H1 (cell line): ENCODE measurements at regions not wholly inside any gene's neighbourhood (a gene's known extent, or its start where the extent isn't known, plus 50 kb on each side); places are given as distances from the start of the nearest gene placed in this dataset.

ENCODE experiments used
- CTCF ChIA-PET: fragments of 300-600 bp; sonication (Branson Sonifier 250); formaldehyde crosslinking; loops from one replicate; lab custom pipeline; 2021; ENCODE audit not compliant: partially characterized antibody; lab: Charles Lee
- POLR2A ChIA-PET: fragments of 300-600 bp; sonication (Branson Sonifier 250); formaldehyde crosslinking; loops from one replicate; lab custom pipeline; 2021; ENCODE audit warnings: inconsistent platforms; ENCODE audit not compliant: partially characterized antibody; lab: Charles Lee
- DNase-seq, 2 experiments: peaks; one replicate each; pipeline versions ENCODE4 v3.0.0 to v3.0.0-alpha.2; 2010 to 2022; ENCODE audit warnings: low spot score in 2 of 2, low read depth in 1 of 2, mixed read lengths in 1 of 2
- FAIRE-seq: peaks from 2 replicates; lab custom pipeline; 2011; peaks lifted over from hg19 to GRCh38; lab: Jason Lieb, UNC
- H2AFZ ChIP-seq: 2 replicates; pipeline ENCODE4 v1.8.1; 2012; ENCODE audit warnings: low read length, inconsistent platforms
- H2AK5ac ChIP-seq: 2 replicates; pipeline ENCODE4 v1.6.1; 2013; ENCODE audit warnings: low read depth, low read length
- H2BK120ac ChIP-seq: replicated peaks from 2 replicates; pipeline ENCODE3; 2013; ENCODE audit warnings: low read depth, low read length, inconsistent platforms
- H2BK12ac ChIP-seq: 2 replicates; pipeline ENCODE4 v1.6.1; 2013; ENCODE audit warnings: low read depth, low read length
- H2BK15ac ChIP-seq: 2 replicates; pipeline ENCODE4 v1.6.1; 2013; ENCODE audit warnings: low read length
- H2BK20ac ChIP-seq: 2 replicates; pipeline ENCODE4 v1.6.1; 2013; ENCODE audit warnings: low read length
- H2BK5ac ChIP-seq: 2 replicates; pipeline ENCODE4 v1.6.1; 2013; ENCODE audit warnings: low read depth, low read length
- H3K14ac ChIP-seq: 2 replicates; pipeline ENCODE4 v1.6.1; 2013; ENCODE audit warnings: inconsistent platforms; ENCODE audit not compliant: insufficient read length
- H3K18ac ChIP-seq: 2 replicates; pipeline ENCODE4 v1.6.1; 2013; ENCODE audit warnings: low read length; ENCODE audit errors: extremely low read depth
- H3K23ac ChIP-seq: 2 replicates; pipeline ENCODE4 v1.6.1; 2013; ENCODE audit warnings: inconsistent platforms; ENCODE audit not compliant: insufficient read length
- H3K23me2 ChIP-seq: 2 replicates; pipeline ENCODE4 v1.6.1; 2013; ENCODE audit warnings: low read depth, low read length
- H3K27ac ChIP-seq: 2 replicates; pipeline ENCODE4 v1.6.1; 2011; ENCODE audit warnings: low read depth, low read length, inconsistent platforms
- H3K27me3 ChIP-seq, 4 experiments: replicated peaks in 1 of 4; 1 replicate in 1 of 4; 2 replicates in 3 of 4; pipeline versions ENCODE4 v1.6.1 to v1.8.1; 2011 to 2013; ENCODE audit warnings: low read length in 3 of 4, mild to moderate bottlenecking in 3 of 4, inconsistent platforms in 2 of 4, mixed read lengths in 2 of 4, moderate library complexity in 1 of 4; ENCODE audit not compliant: control insufficient read depth in 3 of 4, insufficient read depth in 3 of 4; ENCODE audit errors: extremely low read depth in 1 of 4
- H3K36me3 ChIP-seq, 4 experiments: 2 replicates each; pipeline versions ENCODE4 v1.6.1 to v1.8.1; 2011 to 2013; ENCODE audit warnings: mild to moderate bottlenecking in 4 of 4, low read length in 3 of 4, moderate library complexity in 2 of 4, control low read depth in 1 of 4, inconsistent platforms in 1 of 4; ENCODE audit not compliant: insufficient read depth in 4 of 4, control insufficient read depth in 2 of 4
- H3K4ac ChIP-seq: replicated peaks from 2 replicates; pipeline ENCODE3; 2013; ENCODE audit warnings: low read length, low read depth, mixed read lengths, inconsistent platforms; ENCODE audit not compliant: insufficient read length
- H3K4me1 ChIP-seq, 4 experiments: replicated peaks in 1 of 4; 1 replicate in 1 of 4; 2 replicates in 3 of 4; pipeline versions ENCODE4 v1.6.1 to v1.8.1; 2011 to 2013; ENCODE audit warnings: low read length in 3 of 4, inconsistent platforms in 2 of 4, mixed read lengths in 1 of 4; ENCODE audit not compliant: insufficient read depth in 4 of 4, control insufficient read depth in 3 of 4
- H3K4me2 ChIP-seq, 2 experiments: 2 replicates each; pipeline versions ENCODE4 v1.6.1 to v1.8.1; 2011 to 2013; ENCODE audit warnings: low read depth in 2 of 2, low read length in 2 of 2, control low read depth in 1 of 2, inconsistent platforms in 1 of 2, mild to moderate bottlenecking in 1 of 2; ENCODE audit not compliant: insufficient read depth in 1 of 2
- H3K4me3 ChIP-seq, 4 experiments: fragments of 200-600, 300-600 bp in 1 of 4; sonication (generic), shearing (Covaris generic), sonication (Bioruptor Twin) in 1 of 4; 2 replicates each; pipeline versions ENCODE4 v1.5.1 to v1.8.1; 2011 to 2016; ENCODE audit warnings: low read length in 4 of 4, low read depth in 3 of 4, control low read depth in 2 of 4, inconsistent platforms in 2 of 4, mild to moderate bottlenecking in 2 of 4, mixed read lengths in 1 of 4, moderate library complexity in 1 of 4; ENCODE audit not compliant: insufficient read depth in 2 of 4; ENCODE audit errors: extremely low read depth in 1 of 4
- H3K56ac ChIP-seq: replicated peaks from 2 replicates; pipeline ENCODE3; 2013; ENCODE audit warnings: low read depth, mild to moderate bottlenecking, mixed read lengths, low read length, inconsistent platforms; ENCODE audit not compliant: insufficient read length
- H3K79me1 ChIP-seq: 2 replicates; pipeline ENCODE4 v1.6.1; 2013; ENCODE audit warnings: low read depth, low read length, control low read depth
- H3K79me2 ChIP-seq, 2 experiments: 2 replicates each; pipeline versions ENCODE4 v1.6.1 to v1.8.1; 2012 to 2013; ENCODE audit warnings: low read length in 2 of 2, mild to moderate bottlenecking in 2 of 2, inconsistent platforms in 1 of 2; ENCODE audit not compliant: insufficient read depth in 2 of 2, control insufficient read depth in 1 of 2
- H3K9ac ChIP-seq, 4 experiments: replicated peaks in 1 of 4; 1 replicate in 1 of 4; 2 replicates in 3 of 4; pipeline versions ENCODE4 v1.6.1 to v1.8.1; 2011 to 2013; ENCODE audit warnings: low read depth in 3 of 4, low read length in 3 of 4, control low read depth in 2 of 4, mild to moderate bottlenecking in 2 of 4, moderate library complexity in 2 of 4, inconsistent platforms in 1 of 4; ENCODE audit errors: extremely low read depth in 1 of 4
- H3K9me3 ChIP-seq, 2 experiments: 2 replicates each; pipeline versions ENCODE4 v1.6.1 to v1.8.1; 2012 to 2013; ENCODE audit warnings: mild to moderate bottlenecking in 2 of 2, moderate library complexity in 2 of 2, control low read depth in 1 of 2, inconsistent platforms in 1 of 2, low read depth in 1 of 2, low read length in 1 of 2, mixed read lengths in 1 of 2; ENCODE audit not compliant: insufficient read depth in 2 of 2
- H4K20me1 ChIP-seq, 2 experiments: replicated peaks in 1 of 2; 2 replicates each; pipeline versions ENCODE3 to v1.8.1; 2011 to 2013; ENCODE audit warnings: inconsistent platforms in 2 of 2, low read length in 2 of 2, mild to moderate bottlenecking in 1 of 2; ENCODE audit not compliant: insufficient read depth in 2 of 2, control insufficient read depth in 1 of 2
- H4K5ac ChIP-seq: 2 replicates; pipeline ENCODE4 v1.6.1; 2013; ENCODE audit warnings: low read length, low read depth, mixed read lengths, inconsistent platforms; ENCODE audit not compliant: insufficient read length
- H4K8ac ChIP-seq: 2 replicates; pipeline ENCODE4 v1.8.0; 2013; ENCODE audit warnings: mild to moderate bottlenecking, moderate library complexity, low read length, inconsistent platforms; ENCODE audit not compliant: insufficient read depth; ENCODE audit errors: extremely low read depth
- H4K91ac ChIP-seq: replicated peaks from 2 replicates; pipeline ENCODE3; 2013; ENCODE audit warnings: low read length, mixed read lengths, inconsistent platforms; ENCODE audit not compliant: insufficient read length
- ASH2L ChIP-seq: fragments of 200-600, 300-600 bp; sonication (generic); IDR thresholded peaks from one replicate; pipeline ENCODE4 v1.7.1; 2017; ENCODE audit warnings: low read length
- BACH1 ChIP-seq: IDR thresholded peaks from 2 replicates; pipeline ENCODE4 v1.6.1; 2012; ENCODE audit warnings: low read length, improper control_type of control experiment
- BCL11A ChIP-seq, 2 experiments: IDR thresholded peaks; one replicate each; pipeline ENCODE4 v1.6.1; 2011; ENCODE audit warnings: low read depth in 2 of 2, low read length in 2 of 2, mild to moderate bottlenecking in 2 of 2
- BRCA1 ChIP-seq: IDR thresholded peaks from 2 replicates; pipeline ENCODE4 v1.6.1; 2012; ENCODE audit warnings: low read depth, low read length, improper control_type of control experiment
- GABPA ChIP-seq: IDR thresholded peaks from 2 replicates; pipeline ENCODE4 v1.6.1; 2011; ENCODE audit warnings: mild to moderate bottlenecking, low read length, moderate library complexity, borderline replicate concordance; ENCODE audit not compliant: insufficient read depth
- KDM5A ChIP-seq: fragments of 200-600 bp; IDR thresholded peaks from 2 replicates; pipeline ENCODE4 v1.7.1; 2012; ENCODE audit warnings: mild to moderate bottlenecking, low read length, inconsistent platforms, mixed read lengths
- RFX5 ChIP-seq: IDR thresholded peaks from 2 replicates; pipeline ENCODE4 v1.6.1; 2011; ENCODE audit warnings: low read depth, low read length, improper control_type of control experiment, borderline replicate concordance
- SP1 ChIP-seq: IDR thresholded peaks from 2 replicates; pipeline ENCODE4 v1.6.1; 2011; ENCODE audit warnings: low read depth, low read length
- ZNF274 ChIP-seq: IDR thresholded peaks from 2 replicates; pipeline ENCODE4 v1.7.0; 2012; ENCODE audit warnings: low read length, borderline replicate concordance; ENCODE audit errors: extremely low read depth
- WGBS, 2 experiments: shearing (Covaris generic) in 1 of 2; methylation state at CpG; one replicate each; pipeline versions ENCODE4 v1.1.6 to v1.1.7; 2013 to 2015; ENCODE audit warnings: low lambda C conversion rate in 2 of 2, mixed read lengths in 2 of 2, inconsistent platforms in 1 of 2, low coverage in 1 of 2, missing lambda C conversion rate in 1 of 2; ENCODE audit not compliant: insufficient replicate concordance in 2 of 2, insufficient coverage in 1 of 2, insufficient read length in 1 of 2; ENCODE audit errors: extremely low coverage in 1 of 2, missing lambda C conversion rate in 1 of 2; 5-methylcytosine and 5-hydroxymethylcytosine counted together
- TF ChIP-seq, protein P1 (sequence below): IDR thresholded peaks from 2 replicates; pipeline ENCODE4 v1.6.1; 2012; ENCODE audit warnings: inconsistent platforms

DNA sequence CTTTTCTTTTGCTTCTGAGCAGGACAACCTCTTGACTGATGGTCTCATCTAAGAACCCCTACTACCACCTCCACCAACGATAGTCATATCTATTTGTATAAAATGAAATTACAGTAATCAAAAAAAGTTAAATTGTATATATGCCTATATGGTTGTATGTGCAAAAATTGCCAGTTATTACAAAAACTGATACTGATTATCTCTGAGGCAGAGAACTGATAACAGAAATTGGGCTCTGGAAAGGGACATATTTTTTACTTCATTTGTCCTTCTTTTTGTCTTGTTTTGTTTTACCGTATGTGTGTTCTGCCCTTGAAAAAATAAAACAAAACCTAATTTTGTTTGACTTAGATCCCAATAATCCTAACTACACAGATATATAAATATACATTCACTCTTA lies 574.4 kb upstream of the NOX3 start:
- POLR2A ChIA-PET: no interaction called here

More for the DNA sequence above, 574.4 kb upstream of the NOX3 start:
- H3K79me2 ChIP-seq: no peaks in the 10 kb centered on the region
- no peak overlapping the region for H2AK5ac ChIP-seq
- no peaks in the 10 kb centered on the region for H3K23me2 ChIP-seq
- H3K4ac ChIP-seq: no peak overlapping the region
- FAIRE-seq (no peak), DNase-seq (no peak)
- H2AFZ ChIP-seq: no peak overlapping the region
- H2BK120ac ChIP-seq: no peak overlapping the region
- H4K20me1 ChIP-seq: no peaks in the 10 kb centered on the region
- H2BK15ac ChIP-seq: no peak overlapping the region
- H3K79me1 ChIP-seq: no peaks in the 10 kb centered on the region
- H3K14ac ChIP-seq: no peak overlapping the region
- no peak overlapping the region for H3K18ac ChIP-seq
- no peaks in the 10 kb centered on the region for H3K4me1 ChIP-seq
- TF ChIP-seq, protein P1, sequence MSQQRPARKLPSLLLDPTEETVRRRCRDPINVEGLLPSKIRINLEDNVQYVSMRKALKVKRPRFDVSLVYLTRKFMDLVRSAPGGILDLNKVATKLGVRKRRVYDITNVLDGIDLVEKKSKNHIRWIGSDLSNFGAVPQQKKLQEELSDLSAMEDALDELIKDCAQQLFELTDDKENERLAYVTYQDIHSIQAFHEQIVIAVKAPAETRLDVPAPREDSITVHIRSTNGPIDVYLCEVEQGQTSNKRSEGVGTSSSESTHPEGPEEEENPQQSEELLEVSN: no peak
- no peak for TF ChIP-seq GABPA
- TF ChIP-seq SP1: no peak
- no peak for TF ChIP-seq KDM5A
- no peak for TF ChIP-seq ASH2L
- no peak for TF ChIP-seq BACH1
- TF ChIP-seq RFX5: no peak
- no peak for TF ChIP-seq ZNF274
- TF ChIP-seq BCL11A (IDR thresholded peaks at IDR 0.05; ENCODE audit: low read depth in 2 of 2, low read length in 2 of 2): no peak
- no peak for TF ChIP-seq BRCA1
- H3K23ac ChIP-seq: no peak overlapping the region
- no peak overlapping the region for H2BK5ac ChIP-seq
- H3K9ac ChIP-seq: no peak overlapping the region
- H4K8ac ChIP-seq: no peak overlapping the region
- H3K27ac ChIP-seq: no peak overlapping the region
- H2BK20ac ChIP-seq: no peak overlapping the region
- H3K36me3 ChIP-seq: no peaks in the 10 kb centered on the region
- 92% methylated on average over 2 of the region's 2 CpGs; no CpG with 5 or more reads in 1 of the 2 experiments for WGBS, 2 experiments
- H3K9me3 ChIP-seq: peaks cover 10 to 20% of the 10 kb centered on the region in 2 experiments; a peak in 2 of 4 replicates
- no peak overlapping the region for H4K91ac ChIP-seq
- CTCF ChIA-PET: no interaction called here
- H3K4me2 ChIP-seq: no peak overlapping the region
- no peak overlapping the region for H4K5ac ChIP-seq
- H3K4me3 ChIP-seq: no peak overlapping the region
- no peaks in the 10 kb centered on the region for H3K27me3 ChIP-seq
- H2BK12ac ChIP-seq: no peak overlapping the region
- no peak overlapping the region for H3K56ac ChIP-seq
